ENCODE measurements at regions not wholly inside any gene's neighbourhood (a gene's known extent, or its start where the extent isn't known, plus 50 kb on each side); places are given as distances from the start of the nearest gene placed in this dataset.

GRCh38 chr9:109604131-109604530, 106.0 kb upstream of the PTPN3 start:
- no peak for TF ChIP-seq CTCF (IDR thresholded peaks at IDR 0.05 in 4 of 5, conservative IDR thresholded peaks at IDR 0.05 in 1 of 5)
- TF ChIP-seq POLR2A (IDR thresholded peaks at IDR 0.05) = no peak
- Histone ChIP-seq H3K27ac (no peak overlapping the region), H3K4me3 (no peak overlapping the region), H3K9me3 (no peaks in the 10 kb centered on the region), H3K36me3 (no peaks in the 10 kb centered on the region), H3K4me1 (no peaks in the 10 kb centered on the region), H3K27me3 (no peaks in the 10 kb centered on the region)
- ATAC-seq (no peak), DNase-seq (no peak)
- intact Hi-C loops (cut with DNase I; ENCODE audit: low total_unique reads) (no loop called here), in situ Hi-C loops (cut with MboI; ENCODE audit: low sequenced_read_pairs in 4 of 4) (no loop called here)

- Histone ChIP-seq H3K36me3 (no peaks in the 10 kb centered on the region), H3K4me1 (no peaks in the 10 kb centered on the region), H3K9me3 (no peaks in the 10 kb centered on the region), H3K27me3 (no peaks in the 10 kb centered on the region), H3K27ac (no peak overlapping the region), H3K4me3 (no peak overlapping the region)
- intact Hi-C loops (cut with DNase I; ENCODE audit: low total_unique reads) (no loop called here), in situ Hi-C loops (cut with MboI; ENCODE audit: low sequenced_read_pairs in 4 of 4) (no loop called here)
- TF ChIP-seq POLR2A (IDR thresholded peaks at IDR 0.05) = no peak
- ATAC-seq = no peak
- DNase-seq = no peak
Observed at GRCh38 chr9:109604781-109605180, 106.7 kb upstream of the PTPN3 start.

GRCh38 chr9:109609060-109609459, 111.0 kb upstream of the PTPN3 start:
- no peak overlapping the region for H3K27ac ChIP-seq
- TF ChIP-seq CTCF (IDR thresholded peaks at IDR 0.05 in 4 of 5, conservative IDR thresholded peaks at IDR 0.05 in 1 of 5) = no peak
- TF ChIP-seq POLR2A (IDR thresholded peaks at IDR 0.05) = no peak
- intact Hi-C loops (cut with DNase I; ENCODE audit: low total_unique reads) (no loop called here), in situ Hi-C loops (cut with MboI; ENCODE audit: low sequenced_read_pairs in 4 of 4) (no loop called here)
- ATAC-seq (no peak), DNase-seq (no peak)
- H3K36me3 ChIP-seq = no peaks in the 10 kb centered on the region
- H3K27me3 ChIP-seq = no peaks in the 10 kb centered on the region
- H3K4me1 ChIP-seq = no peaks in the 10 kb centered on the region
- no peaks in the 10 kb centered on the region for H3K9me3 ChIP-seq
- no peak overlapping the region for H3K4me3 ChIP-seq

- in situ Hi-C loops (cut with MboI; ENCODE audit: low sequenced_read_pairs in 4 of 4) = no loop called here
- no peaks in the 10 kb centered on the region for H3K9me3 ChIP-seq
Observed at GRCh38 chr9:109616571-109617120, 118.5 kb upstream of the PTPN3 start.

GRCh38 chr9:109619310-109619709, 121.2 kb upstream of the PTPN3 start:
- no peaks in the 10 kb centered on the region for H3K9me3 ChIP-seq
- no peak overlapping the region for H3K4me3 ChIP-seq
- in situ Hi-C loops (cut with MboI; ENCODE audit: low sequenced_read_pairs in 4 of 4) (no loop called here), intact Hi-C loops (cut with DNase I; ENCODE audit: low total_unique reads) (no loop called here)
- H3K27me3 ChIP-seq = no peaks in the 10 kb centered on the region
- no peaks in the 10 kb centered on the region for H3K36me3 ChIP-seq
- TF ChIP-seq CTCF (IDR thresholded peaks at IDR 0.05 in 4 of 5, conservative IDR thresholded peaks at IDR 0.05 in 1 of 5) (no peak), POLR2A (IDR thresholded peaks at IDR 0.05) (no peak)
- ATAC-seq = no peak
- no peaks in the 10 kb centered on the region for H3K4me1 ChIP-seq
- no peak overlapping the region for H3K27ac ChIP-seq
- DNase-seq = no peak

More at GRCh38 chr9:109616571-109617120, 118.5 kb upstream of the PTPN3 start:
- Histone ChIP-seq H3K4me1 (no peaks in the 10 kb centered on the region), H3K27me3 (no peaks in the 10 kb centered on the region), H3K4me3 (no peak overlapping the region), H3K36me3 (no peaks in the 10 kb centered on the region), H3K27ac (no peak overlapping the region)
- ATAC-seq (no peak), DNase-seq (no peak)
- intact Hi-C loops (cut with DNase I; ENCODE audit: low total_unique reads) = no loop called here
- TF ChIP-seq CTCF (IDR thresholded peaks at IDR 0.05 in 4 of 5, conservative IDR thresholded peaks at IDR 0.05 in 1 of 5) (no peak), POLR2A (IDR thresholded peaks at IDR 0.05) (no peak)

Data from gastrocnemius medialis (tissue), 4 donors.